ENCODE measurements at regions not wholly inside any gene's neighbourhood (a gene's known extent, or its start where the extent isn't known, plus 50 kb on each side); places are given as distances from the start of the nearest gene placed in this dataset.

GRCh38 chr13:87538366-87539052 lies 132.7 kb upstream of the SLITRK5 start:
- TF ChIP-seq, protein P1, sequence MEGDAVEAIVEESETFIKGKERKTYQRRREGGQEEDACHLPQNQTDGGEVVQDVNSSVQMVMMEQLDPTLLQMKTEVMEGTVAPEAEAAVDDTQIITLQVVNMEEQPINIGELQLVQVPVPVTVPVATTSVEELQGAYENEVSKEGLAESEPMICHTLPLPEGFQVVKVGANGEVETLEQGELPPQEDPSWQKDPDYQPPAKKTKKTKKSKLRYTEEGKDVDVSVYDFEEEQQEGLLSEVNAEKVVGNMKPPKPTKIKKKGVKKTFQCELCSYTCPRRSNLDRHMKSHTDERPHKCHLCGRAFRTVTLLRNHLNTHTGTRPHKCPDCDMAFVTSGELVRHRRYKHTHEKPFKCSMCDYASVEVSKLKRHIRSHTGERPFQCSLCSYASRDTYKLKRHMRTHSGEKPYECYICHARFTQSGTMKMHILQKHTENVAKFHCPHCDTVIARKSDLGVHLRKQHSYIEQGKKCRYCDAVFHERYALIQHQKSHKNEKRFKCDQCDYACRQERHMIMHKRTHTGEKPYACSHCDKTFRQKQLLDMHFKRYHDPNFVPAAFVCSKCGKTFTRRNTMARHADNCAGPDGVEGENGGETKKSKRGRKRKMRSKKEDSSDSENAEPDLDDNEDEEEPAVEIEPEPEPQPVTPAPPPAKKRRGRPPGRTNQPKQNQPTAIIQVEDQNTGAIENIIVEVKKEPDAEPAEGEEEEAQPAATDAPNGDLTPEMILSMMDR (IDR thresholded peaks at IDR 0.05): no peak
- TF ChIP-seq POLR2A (IDR thresholded peaks at IDR 0.05): no peak
- TF ChIP-seq EP300 (IDR thresholded peaks at IDR 0.05): no peak
